GM18511 (cell line): ENCODE measurements at regions not wholly inside any gene's neighbourhood (a gene's known extent, or its start where the extent isn't known, plus 50 kb on each side); places are given as distances from the start of the nearest gene placed in this dataset.

Source experiments
- ATAC-seq: cut with Tn5 transposase; IDR thresholded peaks from one replicate; pipeline ENCODE4 v1.9.1; 2021; ENCODE audit warnings: mild to moderate bottlenecking, moderate library complexity; ENCODE audit not compliant: unreplicated experiment

GRCh38 chr10:121167534-121168243, 316.5 kb downstream of the WDR11 start:
- ATAC-seq, result no peak

- no peak for ATAC-seq
Observed at GRCh38 chr10:121168545-121169216, 317.5 kb downstream of the WDR11 start.

GRCh38 chr10:121169406-121169805, 318.2 kb downstream of the WDR11 start:
- no peak for ATAC-seq

GRCh38 chr10:121171825-121172787, 320.9 kb downstream of the WDR11 start:
- no peak for ATAC-seq

- ATAC-seq, result no peak
Observed at GRCh38 chr10:121179006-121179405, 327.8 kb downstream of the WDR11 start.

- no peak for ATAC-seq
Observed at GRCh38 chr10:121182219-121182618, 331.1 kb downstream of the WDR11 start.

- no peak for ATAC-seq
Observed at GRCh38 chr10:121183236-121183635, 332.1 kb downstream of the WDR11 start.

GRCh38 chr10:121183707-121184106, 332.5 kb downstream of the WDR11 start:
- ATAC-seq, result no peak

- no peak for ATAC-seq
Observed at GRCh38 chr10:121185816-121186455, 334.8 kb downstream of the WDR11 start.

- no peak for ATAC-seq
Observed at GRCh38 chr10:121187391-121187790, 336.2 kb downstream of the WDR11 start.

- no peak for ATAC-seq
Observed at GRCh38 chr10:121188005-121188404, 336.8 kb downstream of the WDR11 start.

- ATAC-seq, result no peak
Observed at GRCh38 chr10:121189066-121189465, 337.9 kb downstream of the WDR11 start.

- ATAC-seq, result no peak
Observed at GRCh38 chr10:121194696-121195523, 343.7 kb downstream of the WDR11 start.

- no peak for ATAC-seq
Observed at GRCh38 chr10:121195524-121195910, 344.4 kb downstream of the WDR11 start.

- no peak for ATAC-seq
Observed at GRCh38 chr10:121199081-121199480, 347.9 kb downstream of the WDR11 start.

- no peak for ATAC-seq
Observed at GRCh38 chr10:121205625-121206024, 354.5 kb downstream of the WDR11 start.

GRCh38 chr10:121211446-121211845, 360.3 kb downstream of the WDR11 start:
- ATAC-seq, result no peak

- no peak for ATAC-seq
Observed at GRCh38 chr10:121213437-121213836, 362.3 kb downstream of the WDR11 start.

GRCh38 chr10:121216295-121216694, 365.1 kb downstream of the WDR11 start:
- ATAC-seq, result no peak

GRCh38 chr10:121216721-121217181, 365.6 kb downstream of the WDR11 start:
- ATAC-seq, result no peak
